HepG2 (cell line): ENCODE measurements at regions not wholly inside any gene's neighbourhood (a gene's known extent, or its start where the extent isn't known, plus 50 kb on each side); places are given as distances from the start of the nearest gene placed in this dataset.

ENCODE experiments used
- ATAC-seq: fragments of 200-7000 bp; cut with Tn5 transposase; 3 replicates; pipeline ENCODE4 v1.9.1; 2020; ENCODE audit warnings: mild to moderate bottlenecking, moderate library complexity
- BruUV-seq: library from RNA; stranded (reverse); fragments of 400-500 nt; replicated peaks from 2 replicates; lab custom pipeline; 2021; lab: Mats Ljungman, UMichigan
- CTCF ChIA-PET: fragments of 300-600 bp; formaldehyde crosslinking; extraction: SDS; loops from one replicate; lab custom pipeline; 2021; ENCODE audit warnings: low total read pairs, inconsistent platforms, low intra/inter-chr PET ratio; lab: Yijun Ruan, JAX
- POLR2A ChIA-PET: fragments of 350-600 bp; sonication (Branson Sonifier 250); formaldehyde crosslinking; loops from one replicate; lab custom pipeline; 2020; ENCODE audit warnings: antibody characterized with exemption, inconsistent platforms; lab: Yijun Ruan, JAX
- DNase-seq: peaks from one replicate; pipeline ENCODE4 v3.0.0-alpha.2; 2015; ENCODE audit warnings: low spot score
- FAIRE-seq: peaks from 3 replicates; lab custom pipeline; 2011; peaks lifted over from hg19 to GRCh38; lab: Jason Lieb, UNC
- H2AFZ ChIP-seq: one replicate; pipeline ENCODE4 v1.6.1; 2011; ENCODE audit warnings: low read length, inconsistent platforms
- H3K27ac ChIP-seq: fragments of 300-600 bp; 3 replicates; pipeline ENCODE4 v1.8.0; 2011; ENCODE audit warnings: mixed run types, mild to moderate bottlenecking, mixed read lengths, low read length, inconsistent platforms; ENCODE audit not compliant: insufficient read depth; ENCODE audit errors: extremely low read length
- H3K27me3 ChIP-seq, 2 experiments: fragments of 200-600 bp in 1 of 2; 2 replicates in 1 of 2; 3 replicates in 1 of 2; pipeline versions ENCODE4 v1.6.0 to v1.8.0; 2011; ENCODE audit warnings: low read length in 2 of 2, mild to moderate bottlenecking in 2 of 2, moderate library complexity in 2 of 2, inconsistent platforms in 1 of 2; ENCODE audit not compliant: insufficient read depth in 2 of 2, control insufficient read depth in 1 of 2
- H3K36me3 ChIP-seq, 2 experiments: fragments of 200-600 bp in 1 of 2; replicated peaks in 1 of 2; 2 replicates in 1 of 2; 3 replicates in 1 of 2; pipeline versions ENCODE4 v1.5.1 to v1.8.0; 2011; ENCODE audit warnings: low read length in 2 of 2, inconsistent platforms in 1 of 2; ENCODE audit not compliant: insufficient read depth in 2 of 2, control insufficient read depth in 1 of 2
- H3K4me1 ChIP-seq: 2 replicates; pipeline ENCODE4 v1.5.1; 2012; ENCODE audit warnings: low read length, inconsistent platforms; ENCODE audit not compliant: insufficient read depth
- H3K4me2 ChIP-seq: 2 replicates; pipeline ENCODE4 v1.6.0; 2011; ENCODE audit warnings: low read depth, low read length, inconsistent platforms
- H3K4me3 ChIP-seq, 3 experiments: fragments of 200-600 bp in 1 of 3; sonication (generic), shearing (Covaris generic) in 1 of 3; replicated peaks in 1 of 3; 2 replicates each; pipeline ENCODE4 v1.5.1; 2011 to 2016; ENCODE audit warnings: low read length in 3 of 3, inconsistent platforms in 2 of 3, low read depth in 2 of 3, mild to moderate bottlenecking in 2 of 3, control low read depth in 1 of 3, mixed read lengths in 1 of 3; ENCODE audit not compliant: insufficient read depth in 1 of 3
- H3K79me2 ChIP-seq: one replicate; pipeline ENCODE4 v1.6.1; 2011; ENCODE audit warnings: low read length, inconsistent platforms; ENCODE audit not compliant: insufficient read depth
- H3K9ac ChIP-seq: 2 replicates; pipeline ENCODE4 v1.6.0; 2011; ENCODE audit warnings: mild to moderate bottlenecking, low read depth, low read length, inconsistent platforms; ENCODE audit not compliant: insufficient read depth
- H3K9me3 ChIP-seq: 2 replicates; pipeline ENCODE4 v1.5.1; 2012; ENCODE audit warnings: mild to moderate bottlenecking, low read length
- H4K20me1 ChIP-seq: 2 replicates; pipeline ENCODE4 v1.6.0; 2011; ENCODE audit warnings: inconsistent platforms, mild to moderate bottlenecking, low read length, moderate library complexity; ENCODE audit not compliant: insufficient read depth
- ARHGAP35 ChIP-seq: sonication (generic); formaldehyde crosslinking; IDR thresholded peaks from 2 replicates; pipeline ENCODE4 v1.9.0; 2022; ENCODE audit warnings: mild to moderate bottlenecking, inconsistent platforms, moderate library complexity, missing genetic modification reagents, borderline replicate concordance
- ATRX ChIP-seq: sonication (generic); formaldehyde crosslinking; IDR thresholded peaks from 2 replicates; pipeline ENCODE4 v1.4.0; 2020; ENCODE audit warnings: missing genetic modification reagents, borderline replicate concordance
- E2F5 ChIP-seq: sonication (generic); formaldehyde crosslinking; conservative IDR thresholded peaks from 2 replicates; pipeline ENCODE4 v1.4.0; 2020; ENCODE audit warnings: missing genetic modification reagents
- GTF2F1 ChIP-seq: fragments of 150-350 bp; IDR thresholded peaks from 2 replicates; pipeline ENCODE4 v1.6.1; 2014; ENCODE audit warnings: low read length
- KAT8 ChIP-seq: IDR thresholded peaks from 2 replicates; pipeline ENCODE4 v1.6.1; 2016; ENCODE audit warnings: missing genetic modification reagents, missing compliant biosample characterization
- KLF12 ChIP-seq: sonication (generic); formaldehyde crosslinking; IDR thresholded peaks from 2 replicates; pipeline ENCODE4 v1.4.0; 2020; ENCODE audit warnings: missing genetic modification reagents, borderline replicate concordance
- NCOA5 ChIP-seq: sonication (generic); formaldehyde crosslinking; IDR thresholded peaks from 2 replicates; pipeline ENCODE4 v1.4.0; 2020; ENCODE audit warnings: missing genetic modification reagents
- NFKBIZ ChIP-seq: IDR thresholded peaks from 2 replicates; pipeline ENCODE4 v1.6.1; 2018; ENCODE audit warnings: missing genetic modification reagents, missing compliant biosample characterization
- NPAS2 ChIP-seq: sonication (generic); formaldehyde crosslinking; IDR thresholded peaks from 2 replicates; pipeline ENCODE4 v1.8.0; 2022; ENCODE audit warnings: mild to moderate bottlenecking, missing genetic modification reagents, borderline replicate concordance
- PLRG1 ChIP-seq: fragments of 450-650 bp; conservative IDR thresholded peaks from 2 replicates; pipeline ENCODE4 v1.6.1; 2016
- SRF ChIP-seq: IDR thresholded peaks from 2 replicates; pipeline ENCODE4 v1.6.1; 2011; ENCODE audit warnings: mild to moderate bottlenecking, low read depth, low read length, moderate library complexity
- ZFAT ChIP-seq: sonication (generic); formaldehyde crosslinking; conservative IDR thresholded peaks from 2 replicates; pipeline ENCODE4 v1.8.1; 2023; ENCODE audit warnings: missing genetic modification reagents, inconsistent platforms
- ZMAT3 ChIP-seq: sonication (generic); formaldehyde crosslinking; conservative IDR thresholded peaks from 2 replicates; pipeline ENCODE4 v1.7.0; 2021; ENCODE audit warnings: missing genetic modification reagents
- ZNF225 ChIP-seq: sonication (generic); formaldehyde crosslinking; IDR thresholded peaks from 2 replicates; pipeline ENCODE4 v1.4.0; 2020; ENCODE audit warnings: mild to moderate bottlenecking, missing genetic modification reagents
- ZNF660 ChIP-seq: sonication (generic); formaldehyde crosslinking; IDR thresholded peaks from 2 replicates; pipeline ENCODE4 v1.5.1; 2020; ENCODE audit warnings: mild to moderate bottlenecking, low read depth, missing genetic modification reagents, borderline replicate concordance
- ZNF800 ChIP-seq: sonication (generic); formaldehyde crosslinking; IDR thresholded peaks from 2 replicates; pipeline ENCODE4 v1.4.0; 2020; ENCODE audit warnings: missing genetic modification reagents
- ZNF879 ChIP-seq: sonication (generic); formaldehyde crosslinking; IDR thresholded peaks from 2 replicates; pipeline ENCODE4 v1.8.1; 2023; ENCODE audit warnings: missing genetic modification reagents
- ZXDC ChIP-seq: sonication (generic); formaldehyde crosslinking; IDR thresholded peaks from 2 replicates; pipeline ENCODE4 v1.5.0; 2020; ENCODE audit warnings: mild to moderate bottlenecking, missing genetic modification reagents
- WGBS: methylation state at CpG from one replicate; pipeline ENCODE4 v1.1.6; 2017; ENCODE audit warnings: low lambda C conversion rate; 5-methylcytosine and 5-hydroxymethylcytosine counted together
- in situ Hi-C: cut with HindIII; loops from 2 replicates; pipeline ENCODE4 v1.10.0; 2017; ENCODE audit warnings: low pct_unique_long_range_greater_than_20kb; ENCODE audit not compliant: extremely low pct_ligation_motif_present
- intact Hi-C: fragments of 100-400 bp; cut with micrococcal nuclease; formaldehyde crosslinking; loops from one replicate; pipeline ENCODE4 v1.10.0; 2022; ENCODE audit not compliant: unreplicated experiment
- TF ChIP-seq, protein P1 (sequence below): sonication (generic); formaldehyde crosslinking; IDR thresholded peaks from 2 replicates; pipeline ENCODE4 v1.4.0; 2020; ENCODE audit warnings: missing genetic modification reagents

- TF ChIP-seq SRF (no peak), PLRG1 (no peak), ZFAT (CRISPR knock-in tag) (no peak), ZNF660 (CRISPR knock-in tag) (no peak), NCOA5 (no peak), ZNF225 (no peak), ZNF879 (CRISPR knock-in tag) (no peak), ATRX (CRISPR knock-in tag) (no peak), NPAS2 (CRISPR knock-in tag) (no peak), NFKBIZ (no peak), GTF2F1 (no peak), E2F5 (CRISPR knock-in tag) (no peak)
Observed at GRCh38 chr14:55904086-55904485, 214.1 kb upstream of the PELI2 start (continued).

- Histone ChIP-seq H3K4me3 (no peak overlapping the region), H3K4me1 (no peaks in the 10 kb centered on the region), H3K27ac (no peak overlapping the region), H4K20me1 (no peaks in the 10 kb centered on the region), H3K79me2 (no peaks in the 10 kb centered on the region), H3K36me3 (no peaks in the 10 kb centered on the region), H3K4me2 (no peak overlapping the region), H3K9ac (no peak overlapping the region), H2AFZ (no peak overlapping the region), H3K9me3 (no peaks in the 10 kb centered on the region), H3K27me3 (peaks cover 0 to 16% of the 10 kb centered on the region in 2 experiments; a peak in 2 of 5 replicates)
- DNase-seq = no peak
- POLR2A ChIA-PET = no interaction called here
- WGBS = 79% methylated on average over 1 of the region's 1 CpG
- intact Hi-C loops = no loop called here
- FAIRE-seq = no peak
- CTCF ChIA-PET = no interaction called here
- in situ Hi-C loops = no loop called here
- BruUV-seq = no TSS peak
- no peak for ATAC-seq
- no peak for TF ChIP-seq ZMAT3 (CRISPR knock-in tag)
- no peak for TF ChIP-seq ARHGAP35 (CRISPR knock-in tag)
- no peak for TF ChIP-seq ZNF800 (CRISPR knock-in tag)
- no peak for TF ChIP-seq KAT8 (CRISPR knock-in tag)
- TF ChIP-seq, protein P1, sequence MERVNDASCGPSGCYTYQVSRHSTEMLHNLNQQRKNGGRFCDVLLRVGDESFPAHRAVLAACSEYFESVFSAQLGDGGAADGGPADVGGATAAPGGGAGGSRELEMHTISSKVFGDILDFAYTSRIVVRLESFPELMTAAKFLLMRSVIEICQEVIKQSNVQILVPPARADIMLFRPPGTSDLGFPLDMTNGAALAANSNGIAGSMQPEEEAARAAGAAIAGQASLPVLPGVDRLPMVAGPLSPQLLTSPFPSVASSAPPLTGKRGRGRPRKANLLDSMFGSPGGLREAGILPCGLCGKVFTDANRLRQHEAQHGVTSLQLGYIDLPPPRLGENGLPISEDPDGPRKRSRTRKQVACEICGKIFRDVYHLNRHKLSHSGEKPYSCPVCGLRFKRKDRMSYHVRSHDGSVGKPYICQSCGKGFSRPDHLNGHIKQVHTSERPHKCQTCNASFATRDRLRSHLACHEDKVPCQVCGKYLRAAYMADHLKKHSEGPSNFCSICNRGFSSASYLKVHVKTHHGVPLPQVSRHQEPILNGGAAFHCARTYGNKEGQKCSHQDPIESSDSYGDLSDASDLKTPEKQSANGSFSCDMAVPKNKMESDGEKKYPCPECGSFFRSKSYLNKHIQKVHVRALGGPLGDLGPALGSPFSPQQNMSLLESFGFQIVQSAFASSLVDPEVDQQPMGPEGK (CRISPR knock-in tag) = no peak
- TF ChIP-seq KLF12 (CRISPR knock-in tag) = no peak
- no peak for TF ChIP-seq ZXDC (CRISPR knock-in tag)
Observed at GRCh38 chr14:55908106-55908505, 210.1 kb upstream of the PELI2 start.
